A673 (cell line): ENCODE measurements at regions not wholly inside any gene's neighbourhood (a gene's known extent, or its start where the extent isn't known, plus 50 kb on each side); places are given as distances from the start of the nearest gene placed in this dataset.

ENCODE experiments used
- CTCF ChIP-seq: fragments of 300-800, 200-600 bp; sonication (generic); conservative IDR thresholded peaks from 2 replicates; pipeline ENCODE4 v1.5.1; 2017; ENCODE audit warnings: low read depth, mild to moderate bottlenecking, antibody characterized with exemption, low read length, moderate library complexity, mixed read lengths
- EZH2 ChIP-seq: fragments of 200-600 bp; sonication (generic); IDR thresholded peaks from 2 replicates; pipeline ENCODE4 v1.6.1; 2017; ENCODE audit warnings: borderline replicate concordance, low read depth, mild to moderate bottlenecking, mixed read lengths, antibody characterized with exemption, low read length; ENCODE audit not compliant: poor library complexity, severe bottlenecking

GRCh38 chr13:65217471-65217995, 2012.6 kb downstream of the PCDH9 start:
- TF ChIP-seq CTCF (no peak), EZH2 (no peak)
